GM19395 (cell line): ENCODE measurements at regions not wholly inside any gene's neighbourhood (a gene's known extent, or its start where the extent isn't known, plus 50 kb on each side); places are given as distances from the start of the nearest gene placed in this dataset.
"Not testable (repeated sequence)": the region's sequence is repeated elsewhere in the genome, so short reads cannot be mapped to it uniquely, and the experiment has no call there.

ENCODE experiments used
- ATAC-seq: cut with Tn5 transposase; IDR thresholded peaks from one replicate; pipeline ENCODE4 v1.9.1; 2021; ENCODE audit warnings: mild to moderate bottlenecking, moderate library complexity; ENCODE audit not compliant: unreplicated experiment

GRCh38 chr12:107366322-107366721 is 273.0 kb upstream of the CRY1 start:
- no peak for ATAC-seq

GRCh38 chr12:107368586-107368985 is 275.2 kb upstream of the CRY1 start:
- ATAC-seq: no peak

- ATAC-seq: no peak
Measured at GRCh38 chr12:107369006-107369405, 275.7 kb upstream of the CRY1 start.

- ATAC-seq: no peak
Measured at GRCh38 chr12:107369679-107370078, 276.3 kb upstream of the CRY1 start.

- no peak for ATAC-seq
Measured at GRCh38 chr12:107372229-107372658, 278.9 kb upstream of the CRY1 start.

- ATAC-seq: no peak
Measured at GRCh38 chr12:107373238-107373809, 280.0 kb upstream of the CRY1 start.

GRCh38 chr12:107374161-107374840 is 281.0 kb upstream of the CRY1 start:
- ATAC-seq: no peak

- ATAC-seq: no peak
Measured at GRCh38 chr12:107375231-107375630, 281.9 kb upstream of the CRY1 start.

- no peak for ATAC-seq
Measured at GRCh38 chr12:107377596-107378385, 284.4 kb upstream of the CRY1 start.

GRCh38 chr12:107378609-107379008 is 285.3 kb upstream of the CRY1 start:
- ATAC-seq: no peak

GRCh38 chr12:107379142-107379851 is 285.9 kb upstream of the CRY1 start:
- not testable (repeated sequence) for ATAC-seq

- ATAC-seq: no peak
Measured at GRCh38 chr12:107379852-107380567, 286.7 kb upstream of the CRY1 start.

GRCh38 chr12:107384645-107385044 is 291.3 kb upstream of the CRY1 start:
- no peak for ATAC-seq

- no peak for ATAC-seq
Measured at GRCh38 chr12:107385509-107385908, 292.2 kb upstream of the CRY1 start.

- ATAC-seq: no peak
Measured at GRCh38 chr12:107386569-107386968, 293.2 kb upstream of the CRY1 start.

GRCh38 chr12:107388263-107388662 is 294.9 kb upstream of the CRY1 start:
- no peak for ATAC-seq

- ATAC-seq: no peak
Measured at GRCh38 chr12:107390414-107390813, 295.2 kb upstream of the PWP1 start.

- ATAC-seq: no peak
Measured at GRCh38 chr12:107393043-107393717, 292.4 kb upstream of the PWP1 start.

- ATAC-seq: no peak
Measured at GRCh38 chr12:107394693-107395092, 290.9 kb upstream of the PWP1 start.

- no peak for ATAC-seq
Measured at GRCh38 chr12:107395817-107396216, 289.8 kb upstream of the PWP1 start.
